ENCODE measurements at regions not wholly inside any gene's neighbourhood (a gene's known extent, or its start where the extent isn't known, plus 50 kb on each side); places are given as distances from the start of the nearest gene placed in this dataset.

DNA sequence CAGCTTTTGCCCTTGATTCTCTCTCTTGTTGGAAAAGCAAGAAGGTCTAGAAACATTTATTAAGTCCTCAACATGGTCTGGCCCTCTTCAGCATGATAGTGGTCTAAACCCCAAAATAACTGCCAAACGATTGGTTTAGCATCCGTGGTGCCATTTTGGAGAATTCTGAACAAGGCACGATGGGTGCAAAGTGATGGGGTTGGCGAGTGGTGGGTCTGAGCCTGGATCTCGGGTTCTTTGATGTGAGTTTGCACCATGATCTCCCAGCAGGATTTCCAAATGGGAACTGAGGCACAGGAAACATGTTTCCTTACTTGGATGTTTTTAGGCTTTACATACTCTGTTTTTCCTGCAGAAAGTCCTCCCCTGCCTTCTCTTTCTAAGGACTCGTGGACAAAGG is 240.3 kb downstream of the MYCN start:
- WGBS, 2 donors: 92 to 97% methylated on average over 6 of the region's 6 CpGs
- no peak overlapping the region for H3K4me3 ChIP-seq
- TF ChIP-seq, protein P1, sequence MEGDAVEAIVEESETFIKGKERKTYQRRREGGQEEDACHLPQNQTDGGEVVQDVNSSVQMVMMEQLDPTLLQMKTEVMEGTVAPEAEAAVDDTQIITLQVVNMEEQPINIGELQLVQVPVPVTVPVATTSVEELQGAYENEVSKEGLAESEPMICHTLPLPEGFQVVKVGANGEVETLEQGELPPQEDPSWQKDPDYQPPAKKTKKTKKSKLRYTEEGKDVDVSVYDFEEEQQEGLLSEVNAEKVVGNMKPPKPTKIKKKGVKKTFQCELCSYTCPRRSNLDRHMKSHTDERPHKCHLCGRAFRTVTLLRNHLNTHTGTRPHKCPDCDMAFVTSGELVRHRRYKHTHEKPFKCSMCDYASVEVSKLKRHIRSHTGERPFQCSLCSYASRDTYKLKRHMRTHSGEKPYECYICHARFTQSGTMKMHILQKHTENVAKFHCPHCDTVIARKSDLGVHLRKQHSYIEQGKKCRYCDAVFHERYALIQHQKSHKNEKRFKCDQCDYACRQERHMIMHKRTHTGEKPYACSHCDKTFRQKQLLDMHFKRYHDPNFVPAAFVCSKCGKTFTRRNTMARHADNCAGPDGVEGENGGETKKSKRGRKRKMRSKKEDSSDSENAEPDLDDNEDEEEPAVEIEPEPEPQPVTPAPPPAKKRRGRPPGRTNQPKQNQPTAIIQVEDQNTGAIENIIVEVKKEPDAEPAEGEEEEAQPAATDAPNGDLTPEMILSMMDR (IDR thresholded peaks at IDR 0.05; ENCODE audit: control extremely low read depth, extremely low read depth): no peak
- H3K36me3 ChIP-seq (ENCODE audit: control insufficient read depth in 4 of 4, insufficient read depth in 4 of 4, low read length in 4 of 4): no peaks in the 10 kb centered on the region
- H3K27ac ChIP-seq (ENCODE audit: low read depth in 1 of 2, low read length in 1 of 2): no peak overlapping the region
- H3K9ac ChIP-seq (ENCODE audit: insufficient read depth in 1 of 2, low read length in 2 of 2): no peak overlapping the region
- no peaks in the 10 kb centered on the region for H3K9me3 ChIP-seq (ENCODE audit: control insufficient read depth in 4 of 4, insufficient read depth in 3 of 4, low read length in 3 of 4)
- H3K27me3 ChIP-seq (ENCODE audit: control insufficient read depth in 3 of 3, insufficient read depth in 3 of 3, low read length in 2 of 3): peaks cover 0 to 2% (median 0%) of the 10 kb centered on the region in 3 donors
- peaks cover 0 to 3% (median 0%) of the 10 kb centered on the region in 5 donors for H3K4me1 ChIP-seq (ENCODE audit: control insufficient read depth in 5 of 5, insufficient read depth in 5 of 5, low read length in 5 of 5)
- DNase-seq: no peak
- no peak for ATAC-seq (ENCODE audit: insufficient read depth, low FRiP score)

GRCh38 chr2:16179701-16180416 is 239.5 kb downstream of the MYCN start:
- Histone ChIP-seq H3K4me1 (ENCODE audit: control insufficient read depth in 5 of 5, insufficient read depth in 5 of 5, low read length in 5 of 5) (peaks cover 0 to 3% (median 0%) of the 10 kb centered on the region in 5 donors), H3K27me3 (ENCODE audit: control insufficient read depth in 3 of 3, insufficient read depth in 3 of 3, low read length in 2 of 3) (no peaks in the 10 kb centered on the region), H3K9me3 (ENCODE audit: control insufficient read depth in 4 of 4, insufficient read depth in 3 of 4, low read length in 3 of 4) (no peaks in the 10 kb centered on the region), H3K36me3 (ENCODE audit: control insufficient read depth in 4 of 4, insufficient read depth in 4 of 4, low read length in 4 of 4) (no peaks in the 10 kb centered on the region), H3K27ac (ENCODE audit: low read depth in 1 of 2, low read length in 1 of 2) (no peak overlapping the region), H3K9ac (ENCODE audit: insufficient read depth in 1 of 2, low read length in 2 of 2) (no peak overlapping the region), H3K4me3 (no peak overlapping the region)
- WGBS, 2 donors: 42 to 53% methylated on average over 8 of the region's 8 CpGs
- ATAC-seq (ENCODE audit: insufficient read depth, low FRiP score) (no peak), DNase-seq (peak; percentile 14 to 48 (median 31))
- TF ChIP-seq, protein P1 (IDR thresholded peaks at IDR 0.05; ENCODE audit: control extremely low read depth, extremely low read depth): no peak

- WGBS, 2 donors: 93 to 96% methylated on average over 7 of the region's 7 CpGs
- H3K9ac ChIP-seq (ENCODE audit: insufficient read depth in 1 of 2, low read length in 2 of 2): no peak overlapping the region
- H3K4me3 ChIP-seq: no peak overlapping the region
- H3K9me3 ChIP-seq (ENCODE audit: control insufficient read depth in 4 of 4, insufficient read depth in 3 of 4, low read length in 3 of 4): no peaks in the 10 kb centered on the region
- no peak overlapping the region for H3K27ac ChIP-seq (ENCODE audit: low read depth in 1 of 2, low read length in 1 of 2)
- TF ChIP-seq, protein P1 (IDR thresholded peaks at IDR 0.05; ENCODE audit: control extremely low read depth, extremely low read depth): no peak
- H3K36me3 ChIP-seq (ENCODE audit: control insufficient read depth in 4 of 4, insufficient read depth in 4 of 4, low read length in 4 of 4): no peaks in the 10 kb centered on the region
- peaks cover 0 to 3% (median 0%) of the 10 kb centered on the region in 5 donors for H3K4me1 ChIP-seq (ENCODE audit: control insufficient read depth in 5 of 5, insufficient read depth in 5 of 5, low read length in 5 of 5)
- H3K27me3 ChIP-seq (ENCODE audit: control insufficient read depth in 3 of 3, insufficient read depth in 3 of 3, low read length in 2 of 3): no peaks in the 10 kb centered on the region
- ATAC-seq (ENCODE audit: insufficient read depth, low FRiP score) (no peak), DNase-seq (no peak)
These were observed 238.3 kb downstream of the MYCN start for GRCh38 chr2:16178551-16179130.
